Endothelial cell of umbilical vein (primary cell): ENCODE measurements at regions not wholly inside any gene's neighbourhood (a gene's known extent, or its start where the extent isn't known, plus 50 kb on each side); places are given as distances from the start of the nearest gene placed in this dataset.

ENCODE experiments used
- CTCF ChIP-seq, 2 donors: IDR thresholded peaks; 1 replicate in 1 of 2; 2 replicates in 1 of 2; pipeline ENCODE4 v1.5.1; 2011; ENCODE audit warnings: low read length in 2 of 2, mild to moderate bottlenecking in 2 of 2, moderate library complexity in 2 of 2, control low read depth in 1 of 2, inconsistent platforms in 1 of 2, low read depth in 1 of 2; ENCODE audit not compliant: insufficient read depth in 1 of 2; ENCODE audit errors: extremely low read depth in 1 of 2
- EZH2 ChIP-seq: IDR thresholded peaks from 2 replicates; pipeline ENCODE4 v1.6.1; 2012; ENCODE audit warnings: borderline replicate concordance, low read depth, mild to moderate bottlenecking, moderate library complexity, low read length, inconsistent platforms; ENCODE audit not compliant: severe bottlenecking
- FOS ChIP-seq: IDR thresholded peaks from 2 replicates; pipeline ENCODE4 v1.6.1; 2011; ENCODE audit warnings: mild to moderate bottlenecking, low read length, moderate library complexity, borderline replicate concordance; ENCODE audit not compliant: insufficient read depth
- MAX ChIP-seq: IDR thresholded peaks from 2 replicates; pipeline ENCODE4 v1.6.1; 2011; ENCODE audit not compliant: insufficient read depth, insufficient read length
- MYC ChIP-seq: IDR thresholded peaks from one replicate; pipeline ENCODE4 v1.6.1; 2011; ENCODE audit warnings: mild to moderate bottlenecking, low read depth, low read length
- POLR2A ChIP-seq: IDR thresholded peaks from 2 replicates; pipeline ENCODE4 v1.6.1; 2012; ENCODE audit warnings: low read depth, mild to moderate bottlenecking, control low read depth, low read length
- POLR2AphosphoS5 ChIP-seq: IDR thresholded peaks from 2 replicates; pipeline ENCODE4 v1.6.1; 2012; ENCODE audit warnings: low read depth, mild to moderate bottlenecking, control low read depth, low read length, moderate library complexity; ENCODE audit not compliant: insufficient read depth

GRCh38 chrX:13415509-13415908 is 95.7 kb upstream of the ATXN3L start:
- TF ChIP-seq MYC, result no peak
- no peak for TF ChIP-seq POLR2A
- no peak for TF ChIP-seq CTCF (IDR thresholded peaks at IDR 0.05; ENCODE audit: extremely low read depth in 1 of 2, insufficient read depth in 1 of 2, low read depth in 1 of 2, low read length in 2 of 2)
- no peak for TF ChIP-seq EZH2
- no peak for TF ChIP-seq POLR2AphosphoS5
- no peak for TF ChIP-seq FOS
- TF ChIP-seq MAX, result no peak
